HEK293 (cell line): ENCODE measurements at regions not wholly inside any gene's neighbourhood (a gene's known extent, or its start where the extent isn't known, plus 50 kb on each side); places are given as distances from the start of the nearest gene placed in this dataset.

Experiments used
- CTCF ChIA-PET: fragments of 350-600 bp; formaldehyde crosslinking; extraction: SDS; loops from one replicate; lab custom pipeline; 2021; ENCODE audit warnings: antibody characterized with exemption; lab: Yijun Ruan, JAX
- POLR2A ChIA-PET: fragments of 300-600 bp; formaldehyde crosslinking; extraction: SDS; loops from one replicate; lab custom pipeline; 2020; ENCODE audit warnings: antibody characterized with exemption, inconsistent platforms; lab: Yijun Ruan, JAX
- H3K27ac ChIP-seq: fragments of 200-500 bp; sonication (Bioruptor generic); 2 replicates; pipeline ENCODE4 v1.5.1; 2014; ENCODE audit warnings: low read depth, low read length, control low read depth, inconsistent platforms; ENCODE audit errors: extremely low read depth
- H3K36me3 ChIP-seq, 2 experiments: fragments of 200-500 bp in 1 of 2; sonication (Bioruptor generic) in 1 of 2; 1 replicate in 1 of 2; 2 replicates in 1 of 2; pipeline ENCODE4 v1.5.1; 2014 to 2017; ENCODE audit warnings: inconsistent platforms in 2 of 2, low read length in 2 of 2; ENCODE audit not compliant: control insufficient read depth in 2 of 2, insufficient read depth in 1 of 2
- H3K4me1 ChIP-seq: fragments of 200-500 bp; sonication (Bioruptor generic); 2 replicates; pipeline ENCODE4 v1.5.1; 2014; ENCODE audit warnings: mild to moderate bottlenecking, low read length, inconsistent platforms; ENCODE audit not compliant: control insufficient read depth, insufficient read depth
- H3K4me3 ChIP-seq: 2 replicates; pipeline ENCODE4 v1.5.1; 2011; ENCODE audit warnings: low read depth, mild to moderate bottlenecking, control low read depth, low read length, moderate library complexity
- H3K9me3 ChIP-seq: fragments of 200-500 bp; sonication (Bioruptor generic); 2 replicates; pipeline ENCODE4 v1.5.1; 2014; ENCODE audit warnings: low read depth, low read length, inconsistent platforms; ENCODE audit not compliant: control insufficient read depth, insufficient read depth
- HOXA7 ChIP-seq: sonication (generic); formaldehyde crosslinking; IDR thresholded peaks from 2 replicates; pipeline ENCODE4 v1.8.1; 2022; ENCODE audit warnings: missing genetic modification reagents, borderline replicate concordance
- MEIS1 ChIP-seq: sonication (generic); formaldehyde crosslinking; IDR thresholded peaks from 2 replicates; pipeline ENCODE4 v1.8.1; 2022; ENCODE audit warnings: missing genetic modification reagents, mild to moderate bottlenecking, borderline replicate concordance
- OSR2 ChIP-seq: fragments of 450-650 bp; formaldehyde crosslinking; IDR thresholded peaks from 2 replicates; pipeline ENCODE4 v1.5.1; 2016; ENCODE audit warnings: missing biosample characterization, missing genetic modification characterization
- ZFP41 ChIP-seq: fragments of 450-650 bp; formaldehyde crosslinking; IDR thresholded peaks from 2 replicates; pipeline ENCODE4 v1.5.1; 2016; ENCODE audit warnings: missing biosample characterization, missing genetic modification characterization, borderline replicate concordance
- ZNF157 ChIP-seq: fragments of 450-650 bp; formaldehyde crosslinking; IDR thresholded peaks from 2 replicates; pipeline ENCODE4 v1.5.1; 2016; ENCODE audit warnings: missing biosample characterization, missing genetic modification characterization
- ZNF184 ChIP-seq: fragments of 450-650 bp; IDR thresholded peaks from 2 replicates; pipeline ENCODE4 v1.5.1; 2018; ENCODE audit warnings: missing biosample characterization, mild to moderate bottlenecking, missing genetic modification characterization
- ZNF19 ChIP-seq: fragments of 450-650 bp; formaldehyde crosslinking; IDR thresholded peaks from 2 replicates; pipeline ENCODE4; 2016; ENCODE audit warnings: missing biosample characterization, missing genetic modification characterization, low read depth
- ZNF223 ChIP-seq: fragments of 450-650 bp; formaldehyde crosslinking; IDR thresholded peaks from 2 replicates; pipeline ENCODE4 v1.5.1; 2016; ENCODE audit warnings: missing biosample characterization, missing genetic modification characterization
- ZNF341 ChIP-seq: fragments of 450-650 bp; formaldehyde crosslinking; IDR thresholded peaks from 2 replicates; pipeline ENCODE4; 2016; ENCODE audit warnings: low read depth, missing biosample characterization, missing genetic modification characterization
- ZNF600 ChIP-seq: fragments of 450-650 bp; formaldehyde crosslinking; IDR thresholded peaks from 2 replicates; pipeline ENCODE4 v1.5.1; 2016; ENCODE audit warnings: missing biosample characterization, missing genetic modification characterization
- ZNF670 ChIP-seq: fragments of 450-650 bp; formaldehyde crosslinking; IDR thresholded peaks from 2 replicates; pipeline ENCODE4 v1.5.1; 2016; ENCODE audit warnings: missing biosample characterization, missing genetic modification characterization, low read depth
- ZNF677 ChIP-seq: fragments of 450-650 bp; IDR thresholded peaks from 2 replicates; pipeline ENCODE4 v1.5.0; 2018; ENCODE audit warnings: missing biosample characterization, mild to moderate bottlenecking, missing genetic modification characterization, moderate library complexity
- ZNF707 ChIP-seq: fragments of 450-650 bp; formaldehyde crosslinking; IDR thresholded peaks from 2 replicates; pipeline ENCODE4 v1.5.1; 2016; ENCODE audit warnings: missing biosample characterization, missing genetic modification characterization
- ZNF76 ChIP-seq: fragments of 450-650 bp; formaldehyde crosslinking; IDR thresholded peaks from 2 replicates; pipeline ENCODE4; 2016; ENCODE audit warnings: low read depth, missing biosample characterization, missing genetic modification characterization, borderline replicate concordance
- ZNF837 ChIP-seq: fragments of 450-650 bp; formaldehyde crosslinking; IDR thresholded peaks from 2 replicates; pipeline ENCODE4 v1.5.1; 2016; ENCODE audit warnings: missing biosample characterization, missing genetic modification characterization
- ZSCAN30 ChIP-seq: fragments of 450-650 bp; IDR thresholded peaks from 2 replicates; pipeline ENCODE4 v1.5.1; 2018; ENCODE audit warnings: missing biosample characterization, mild to moderate bottlenecking, missing genetic modification characterization, moderate library complexity
- TF ChIP-seq, protein P1 (sequence below): fragments of 450-650 bp; formaldehyde crosslinking; IDR thresholded peaks from 2 replicates; pipeline ENCODE4 v1.5.1; 2016; ENCODE audit warnings: missing biosample characterization, missing genetic modification characterization
- TF ChIP-seq, protein P2 (sequence below): fragments of 450-650 bp; formaldehyde crosslinking; IDR thresholded peaks from 2 replicates; pipeline ENCODE4 v1.5.1; 2016; ENCODE audit warnings: missing biosample characterization, missing genetic modification characterization, borderline replicate concordance
- TF ChIP-seq, protein P3 (sequence below): fragments of 450-650 bp; formaldehyde crosslinking; IDR thresholded peaks from 2 replicates; pipeline ENCODE4 v1.5.1; 2016; ENCODE audit warnings: missing biosample characterization, missing genetic modification characterization
- TF ChIP-seq, protein P4 (sequence below): fragments of 450-650 bp; formaldehyde crosslinking; IDR thresholded peaks from 2 replicates; pipeline ENCODE4 v1.5.1; 2016; ENCODE audit warnings: missing biosample characterization, missing genetic modification characterization

DNA sequence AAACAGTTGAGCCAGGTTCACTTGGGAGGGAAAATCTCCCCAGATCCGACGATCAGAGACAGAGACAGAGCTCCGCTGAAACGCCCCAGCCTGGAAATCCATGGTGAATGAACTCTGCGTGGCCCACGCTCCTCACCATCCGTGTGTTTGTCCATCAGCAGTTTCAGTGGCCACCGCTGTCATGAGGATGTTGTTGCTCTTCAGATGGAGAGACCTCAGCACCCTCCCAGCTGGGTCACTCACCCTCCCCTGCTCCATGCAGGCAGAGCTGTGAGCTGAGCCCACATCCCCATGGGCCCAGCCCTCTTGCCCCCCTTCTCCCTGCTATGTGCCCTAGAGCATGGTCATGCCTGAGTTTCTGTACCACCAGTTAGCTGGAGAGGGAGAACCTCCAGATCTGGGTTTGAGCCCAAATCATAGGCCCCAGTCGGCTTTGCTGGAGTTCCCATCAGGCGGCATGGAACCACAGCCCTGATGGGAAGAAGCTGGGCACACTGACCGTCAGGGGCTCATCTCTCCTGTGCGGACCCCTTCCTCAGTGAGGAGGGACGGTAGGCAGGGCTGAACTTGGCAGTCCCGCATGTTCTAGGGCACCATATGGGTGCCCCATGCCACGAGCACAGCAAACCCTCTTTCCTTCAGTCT is 154.4 kb upstream of the COL5A1 start:
- TF ChIP-seq, protein P1, sequence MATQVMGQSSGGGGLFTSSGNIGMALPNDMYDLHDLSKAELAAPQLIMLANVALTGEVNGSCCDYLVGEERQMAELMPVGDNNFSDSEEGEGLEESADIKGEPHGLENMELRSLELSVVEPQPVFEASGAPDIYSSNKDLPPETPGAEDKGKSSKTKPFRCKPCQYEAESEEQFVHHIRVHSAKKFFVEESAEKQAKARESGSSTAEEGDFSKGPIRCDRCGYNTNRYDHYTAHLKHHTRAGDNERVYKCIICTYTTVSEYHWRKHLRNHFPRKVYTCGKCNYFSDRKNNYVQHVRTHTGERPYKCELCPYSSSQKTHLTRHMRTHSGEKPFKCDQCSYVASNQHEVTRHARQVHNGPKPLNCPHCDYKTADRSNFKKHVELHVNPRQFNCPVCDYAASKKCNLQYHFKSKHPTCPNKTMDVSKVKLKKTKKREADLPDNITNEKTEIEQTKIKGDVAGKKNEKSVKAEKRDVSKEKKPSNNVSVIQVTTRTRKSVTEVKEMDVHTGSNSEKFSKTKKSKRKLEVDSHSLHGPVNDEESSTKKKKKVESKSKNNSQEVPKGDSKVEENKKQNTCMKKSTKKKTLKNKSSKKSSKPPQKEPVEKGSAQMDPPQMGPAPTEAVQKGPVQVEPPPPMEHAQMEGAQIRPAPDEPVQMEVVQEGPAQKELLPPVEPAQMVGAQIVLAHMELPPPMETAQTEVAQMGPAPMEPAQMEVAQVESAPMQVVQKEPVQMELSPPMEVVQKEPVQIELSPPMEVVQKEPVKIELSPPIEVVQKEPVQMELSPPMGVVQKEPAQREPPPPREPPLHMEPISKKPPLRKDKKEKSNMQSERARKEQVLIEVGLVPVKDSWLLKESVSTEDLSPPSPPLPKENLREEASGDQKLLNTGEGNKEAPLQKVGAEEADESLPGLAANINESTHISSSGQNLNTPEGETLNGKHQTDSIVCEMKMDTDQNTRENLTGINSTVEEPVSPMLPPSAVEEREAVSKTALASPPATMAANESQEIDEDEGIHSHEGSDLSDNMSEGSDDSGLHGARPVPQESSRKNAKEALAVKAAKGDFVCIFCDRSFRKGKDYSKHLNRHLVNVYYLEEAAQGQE (tag by site-specific recombination) = no peak
- TF ChIP-seq ZFP41 (no peak), ZNF341 (no peak), MEIS1 (CRISPR knock-in tag) (no peak), ZNF670 (tag by site-specific recombination) (no peak), ZNF600 (tag by site-specific recombination) (no peak), ZNF76 (no peak), ZNF19 (tag by site-specific recombination) (no peak), HOXA7 (no peak), ZNF677 (tag by site-specific recombination) (no peak), ZSCAN30 (tag by site-specific recombination) (no peak)
- TF ChIP-seq, protein P2, sequence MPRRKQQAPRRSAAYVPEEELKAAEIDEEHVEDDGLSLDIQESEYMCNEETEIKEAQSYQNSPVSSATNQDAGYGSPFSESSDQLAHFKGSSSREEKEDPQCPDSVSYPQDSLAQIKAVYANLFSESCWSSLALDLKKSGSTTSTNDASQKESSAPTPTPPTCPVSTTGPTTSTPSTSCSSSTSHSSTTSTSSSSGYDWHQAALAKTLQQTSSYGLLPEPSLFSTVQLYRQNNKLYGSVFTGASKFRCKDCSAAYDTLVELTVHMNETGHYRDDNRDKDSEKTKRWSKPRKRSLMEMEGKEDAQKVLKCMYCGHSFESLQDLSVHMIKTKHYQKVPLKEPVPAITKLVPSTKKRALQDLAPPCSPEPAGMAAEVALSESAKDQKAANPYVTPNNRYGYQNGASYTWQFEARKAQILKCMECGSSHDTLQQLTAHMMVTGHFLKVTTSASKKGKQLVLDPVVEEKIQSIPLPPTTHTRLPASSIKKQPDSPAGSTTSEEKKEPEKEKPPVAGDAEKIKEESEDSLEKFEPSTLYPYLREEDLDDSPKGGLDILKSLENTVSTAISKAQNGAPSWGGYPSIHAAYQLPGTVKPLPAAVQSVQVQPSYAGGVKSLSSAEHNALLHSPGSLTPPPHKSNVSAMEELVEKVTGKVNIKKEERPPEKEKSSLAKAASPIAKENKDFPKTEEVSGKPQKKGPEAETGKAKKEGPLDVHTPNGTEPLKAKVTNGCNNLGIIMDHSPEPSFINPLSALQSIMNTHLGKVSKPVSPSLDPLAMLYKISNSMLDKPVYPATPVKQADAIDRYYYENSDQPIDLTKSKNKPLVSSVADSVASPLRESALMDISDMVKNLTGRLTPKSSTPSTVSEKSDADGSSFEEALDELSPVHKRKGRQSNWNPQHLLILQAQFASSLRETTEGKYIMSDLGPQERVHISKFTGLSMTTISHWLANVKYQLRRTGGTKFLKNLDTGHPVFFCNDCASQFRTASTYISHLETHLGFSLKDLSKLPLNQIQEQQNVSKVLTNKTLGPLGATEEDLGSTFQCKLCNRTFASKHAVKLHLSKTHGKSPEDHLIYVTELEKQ (tag by site-specific recombination) = no peak
- no peaks in the 10 kb centered on the region for H3K36me3 ChIP-seq
- no peaks in the 10 kb centered on the region for H3K4me1 ChIP-seq
- ChIA-PET POLR2A (no interaction called here), CTCF (interaction anchor here (1.4 kb wide), 1 partner anchor 38 kb away, joined by 5 read pairs; no protein-coding TSS in a partner anchor)
- no peaks in the 10 kb centered on the region for H3K9me3 ChIP-seq
- no peak overlapping the region for H3K4me3 ChIP-seq
- H3K27ac ChIP-seq = no peak overlapping the region

DNA sequence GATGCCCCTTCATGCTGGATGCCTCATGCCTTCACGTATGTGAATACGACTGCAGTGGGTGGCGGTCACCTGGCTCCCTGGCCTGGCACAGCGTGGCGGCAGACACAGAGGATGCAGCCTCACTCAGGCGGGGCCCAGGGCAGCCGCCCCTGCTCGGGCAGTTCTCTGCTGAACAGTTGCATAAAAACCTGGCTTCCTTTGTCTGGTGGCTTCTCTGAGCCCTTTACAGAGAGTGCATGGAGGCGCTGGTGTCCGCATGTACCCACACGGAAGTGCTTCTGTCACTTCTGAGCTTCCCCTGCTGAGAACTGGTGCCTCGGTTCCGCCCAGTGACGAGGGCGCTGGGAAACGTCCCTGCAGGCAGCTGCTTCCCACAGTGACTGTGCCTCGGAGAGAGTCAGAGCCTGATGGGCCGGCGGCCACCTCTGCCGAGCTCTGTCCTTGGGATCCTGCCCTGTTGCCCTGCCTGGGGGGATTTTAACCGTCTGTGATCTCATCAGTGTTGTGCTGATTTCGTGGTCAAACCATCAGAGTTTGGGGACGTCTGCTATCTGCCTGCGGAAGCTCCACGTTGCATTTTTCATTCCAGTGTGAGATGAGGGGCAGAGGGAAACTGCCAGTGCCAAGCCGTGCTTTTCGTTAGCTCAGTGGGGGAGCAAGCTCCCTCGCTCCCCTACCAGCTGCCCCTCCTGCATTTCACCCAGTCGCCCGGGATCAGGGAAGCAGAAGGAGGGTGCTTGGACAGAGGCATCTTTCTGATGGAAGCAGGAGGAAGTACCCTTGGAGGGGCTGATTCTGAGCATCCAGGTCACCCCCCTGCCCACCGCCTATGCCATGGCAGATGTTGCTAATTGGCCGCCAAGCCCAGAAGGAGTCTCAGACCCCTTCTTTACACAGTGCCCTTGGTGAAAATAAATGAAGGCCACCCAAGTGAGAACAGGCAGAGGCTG is 153.0 kb upstream of the COL5A1 start:
- Histone ChIP-seq H3K27ac (no peak overlapping the region), H3K9me3 (no peaks in the 10 kb centered on the region), H3K4me3 (no peak overlapping the region), H3K4me1 (no peaks in the 10 kb centered on the region), H3K36me3 (no peaks in the 10 kb centered on the region)
- ChIA-PET CTCF (no interaction called here), POLR2A (no interaction called here)
- TF ChIP-seq ZNF157 (no peak), OSR2 (no peak), ZNF837 (tag by site-specific recombination) (no peak), ZNF670 (tag by site-specific recombination) (no peak), ZNF707 (tag by site-specific recombination) (no peak), ZNF184 (tag by site-specific recombination) (no peak), ZNF223 (tag by site-specific recombination) (no peak)
- TF ChIP-seq, protein P3, sequence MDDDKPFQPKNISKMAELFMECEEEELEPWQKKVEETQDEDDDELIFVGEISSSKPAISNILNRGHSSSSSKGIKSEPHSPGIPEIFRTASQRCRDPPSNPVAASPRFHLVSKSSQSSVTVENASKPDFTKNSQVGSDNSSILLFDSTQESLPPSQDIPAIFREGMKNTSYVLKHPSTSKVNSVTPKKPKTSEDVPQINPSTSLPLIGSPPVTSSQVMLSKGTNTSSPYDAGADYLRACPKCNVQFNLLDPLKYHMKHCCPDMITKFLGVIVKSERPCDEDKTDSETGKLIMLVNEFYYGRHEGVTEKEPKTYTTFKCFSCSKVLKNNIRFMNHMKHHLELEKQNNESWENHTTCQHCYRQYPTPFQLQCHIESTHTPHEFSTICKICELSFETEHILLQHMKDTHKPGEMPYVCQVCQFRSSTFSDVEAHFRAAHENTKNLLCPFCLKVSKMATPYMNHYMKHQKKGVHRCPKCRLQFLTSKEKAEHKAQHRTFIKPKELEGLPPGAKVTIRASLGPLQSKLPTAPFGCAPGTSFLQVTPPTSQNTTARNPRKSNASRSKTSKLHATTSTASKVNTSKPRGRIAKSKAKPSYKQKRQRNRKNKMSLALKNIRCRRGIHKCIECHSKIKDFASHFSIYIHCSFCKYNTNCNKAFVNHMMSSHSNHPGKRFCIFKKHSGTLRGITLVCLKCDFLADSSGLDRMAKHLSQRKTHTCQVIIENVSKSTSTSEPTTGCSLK (tag by site-specific recombination) = no peak
- TF ChIP-seq, protein P4, sequence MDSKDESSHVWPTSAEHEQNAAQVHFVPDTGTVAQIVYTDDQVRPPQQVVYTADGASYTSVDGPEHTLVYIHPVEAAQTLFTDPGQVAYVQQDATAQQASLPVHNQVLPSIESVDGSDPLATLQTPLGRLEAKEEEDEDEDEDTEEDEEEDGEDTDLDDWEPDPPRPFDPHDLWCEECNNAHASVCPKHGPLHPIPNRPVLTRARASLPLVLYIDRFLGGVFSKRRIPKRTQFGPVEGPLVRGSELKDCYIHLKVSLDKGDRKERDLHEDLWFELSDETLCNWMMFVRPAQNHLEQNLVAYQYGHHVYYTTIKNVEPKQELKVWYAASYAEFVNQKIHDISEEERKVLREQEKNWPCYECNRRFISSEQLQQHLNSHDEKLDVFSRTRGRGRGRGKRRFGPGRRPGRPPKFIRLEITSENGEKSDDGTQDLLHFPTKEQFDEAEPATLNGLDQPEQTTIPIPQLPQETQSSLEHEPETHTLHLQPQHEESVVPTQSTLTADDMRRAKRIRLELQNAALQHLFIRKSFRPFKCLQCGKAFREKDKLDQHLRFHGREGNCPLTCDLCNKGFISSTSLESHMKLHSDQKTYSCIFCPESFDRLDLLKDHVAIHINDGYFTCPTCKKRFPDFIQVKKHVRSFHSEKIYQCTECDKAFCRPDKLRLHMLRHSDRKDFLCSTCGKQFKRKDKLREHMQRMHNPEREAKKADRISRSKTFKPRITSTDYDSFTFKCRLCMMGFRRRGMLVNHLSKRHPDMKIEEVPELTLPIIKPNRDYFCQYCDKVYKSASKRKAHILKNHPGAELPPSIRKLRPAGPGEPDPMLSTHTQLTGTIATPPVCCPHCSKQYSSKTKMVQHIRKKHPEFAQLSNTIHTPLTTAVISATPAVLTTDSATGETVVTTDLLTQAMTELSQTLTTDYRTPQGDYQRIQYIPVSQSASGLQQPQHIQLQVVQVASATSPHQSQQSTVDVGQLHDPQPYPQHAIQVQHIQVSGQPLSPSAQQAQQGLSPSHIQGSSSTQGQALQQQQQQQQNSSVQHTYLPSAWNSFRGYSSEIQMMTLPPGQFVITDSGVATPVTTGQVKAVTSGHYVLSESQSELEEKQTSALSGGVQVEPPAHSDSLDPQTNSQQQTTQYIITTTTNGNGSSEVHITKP (tag by site-specific recombination) = no peak
